Stomach (tissue), 4 donors: ENCODE measurements at regions not wholly inside any gene's neighbourhood (a gene's known extent, or its start where the extent isn't known, plus 50 kb on each side); places are given as distances from the start of the nearest gene placed in this dataset.

Source experiments
- CTCF ChIP-seq, 7 experiments: fragments of 450-650 bp in 4 of 7; fragments of 200-600 bp in 3 of 7; sonication (generic) in 3 of 7; IDR thresholded peaks; one replicate each; pipeline ENCODE4 v1.5.1; 2016 to 2019; ENCODE audit warnings: antibody characterized with exemption in 7 of 7, control low read depth in 2 of 7, mild to moderate bottlenecking in 1 of 7
- EP300 ChIP-seq: sonication (generic); formaldehyde crosslinking; IDR thresholded peaks from one replicate; pipeline ENCODE4 v1.6.1; 2017; ENCODE audit warnings: antibody characterized with exemption
- POLR2A ChIP-seq, 4 donors: fragments of 450-650 bp; IDR thresholded peaks; one replicate each; pipeline ENCODE4 v1.6.1; 2016; ENCODE audit warnings: antibody characterized with exemption in 4 of 4, control low read depth in 2 of 4, mild to moderate bottlenecking in 1 of 4, moderate library complexity in 1 of 4
- POLR2AphosphoS5 ChIP-seq, 3 donors: sonication (generic); formaldehyde crosslinking; IDR thresholded peaks; one replicate each; pipeline ENCODE4 v1.6.1; 2016; ENCODE audit warnings: antibody characterized with exemption in 3 of 3

DNA sequence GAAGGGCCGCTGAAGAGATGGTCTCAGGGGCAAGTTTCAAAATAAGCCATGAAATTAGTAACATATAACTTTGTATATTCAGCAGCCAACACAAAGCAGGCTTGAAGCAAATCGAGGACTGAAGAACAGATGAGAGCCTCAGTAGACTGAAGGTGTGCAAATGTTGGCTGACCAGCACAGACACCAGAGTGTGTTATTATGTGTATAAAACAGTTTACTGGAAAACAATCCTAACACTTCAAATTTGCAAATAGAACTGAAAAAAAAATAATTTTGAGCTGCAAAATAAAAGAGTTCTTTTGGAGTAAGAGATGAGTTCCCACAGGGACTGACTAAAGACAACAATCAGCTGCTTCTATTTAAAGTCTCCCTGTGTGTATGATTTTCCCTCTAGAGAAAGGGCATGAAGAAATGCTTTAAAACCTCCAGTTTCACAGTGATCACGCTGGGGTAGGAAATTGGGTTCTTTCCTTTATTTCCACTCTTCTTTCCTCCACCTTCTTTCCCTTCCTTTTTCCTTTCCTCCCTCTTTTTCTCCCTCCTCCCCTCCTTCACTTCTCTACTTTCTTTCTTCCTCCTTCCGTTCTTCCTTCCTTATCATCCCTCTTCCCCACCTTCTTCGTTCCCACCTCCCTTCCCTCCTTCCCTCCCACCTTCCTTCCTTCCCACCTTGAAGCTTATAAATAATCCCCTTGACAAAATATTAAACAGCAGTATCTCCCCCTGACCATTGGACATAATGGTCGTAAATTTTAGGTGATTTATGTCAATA is 383.9 kb upstream of the DCN start:
- TF ChIP-seq POLR2AphosphoS5 (IDR thresholded peaks at IDR 0.05) (no peak), CTCF (IDR thresholded peaks at IDR 0.05) (no peak), EP300 (no peak), POLR2A (IDR thresholded peaks at IDR 0.05) (no peak)
